SHP77 treated with DMSO at 0.1 percent for 48 hours (cell line): ENCODE measurements at regions not wholly inside any gene's neighbourhood (a gene's known extent, or its start where the extent isn't known, plus 50 kb on each side); places are given as distances from the start of the nearest gene placed in this dataset.
"Not testable (repeated sequence)": the region's sequence is repeated elsewhere in the genome, so short reads cannot be mapped to it uniquely, and the experiment has no call there.

Experiments used
- DNase-seq: peaks from one replicate; lab custom pipeline; 2025; lab: John Stamatoyannopoulos, UW

DNA sequence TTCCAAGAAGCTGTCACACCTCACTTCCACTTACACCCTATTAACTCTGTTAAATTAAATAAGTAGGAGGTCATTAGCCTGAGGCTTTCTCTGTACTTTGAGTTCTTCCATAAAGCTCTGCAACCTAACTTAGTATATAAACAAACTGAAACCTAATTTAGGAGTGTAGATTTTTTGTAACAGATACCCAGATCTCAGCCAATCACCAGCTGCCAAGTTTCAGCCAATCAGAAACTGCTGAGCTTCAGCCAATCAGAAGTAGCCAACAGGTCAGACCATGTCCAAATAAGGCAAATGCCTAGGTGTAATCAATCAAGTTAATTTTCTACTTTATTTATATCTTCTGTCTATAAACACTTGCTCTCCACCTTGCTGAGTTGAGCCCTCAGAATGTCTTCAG, 142.7 kb upstream of the SULF2 start:
- DNase-seq: no peak

DNA sequence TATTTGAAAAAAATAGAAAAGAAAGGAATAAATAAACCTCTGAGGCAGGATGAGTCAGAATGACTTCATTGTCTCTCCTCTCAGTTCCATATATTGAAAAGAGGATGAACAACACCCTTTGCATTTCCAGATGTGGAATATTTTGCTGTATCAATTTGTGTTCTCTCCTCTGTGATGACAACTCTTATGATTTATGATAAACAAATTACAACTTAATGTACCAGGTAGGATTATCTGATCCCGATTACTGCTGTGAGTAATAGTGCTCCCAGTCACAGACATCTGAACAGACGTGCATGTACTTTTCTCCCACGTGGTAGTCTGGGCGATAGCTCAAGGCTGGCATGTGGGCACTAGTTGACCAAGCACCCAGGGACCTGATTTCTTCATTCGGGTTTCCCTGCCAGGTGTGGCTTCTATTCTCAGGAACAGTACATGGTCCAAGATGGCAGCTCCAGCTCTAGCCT, 142.1 kb upstream of the SULF2 start:
- no peak for DNase-seq

DNA sequence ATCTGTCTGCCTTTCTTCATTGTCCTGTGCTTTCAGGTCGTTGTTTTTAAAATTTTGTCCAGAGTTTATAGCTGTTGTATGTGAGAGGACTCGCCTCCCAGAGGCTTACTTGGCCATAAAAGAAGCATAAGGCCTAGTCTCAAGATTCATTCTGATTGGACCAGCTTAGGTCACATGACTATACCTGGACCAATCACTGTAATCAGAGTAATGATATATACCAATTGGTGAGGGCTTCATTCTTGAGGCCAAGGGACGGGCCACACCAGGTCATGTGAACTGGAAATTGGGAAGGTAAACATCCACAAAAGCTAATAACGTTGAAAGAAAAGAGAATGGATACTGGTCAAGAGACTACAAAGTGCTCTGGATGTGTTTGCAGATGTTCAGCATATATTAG, 141.4 kb upstream of the SULF2 start:
- DNase-seq: no peak

DNA sequence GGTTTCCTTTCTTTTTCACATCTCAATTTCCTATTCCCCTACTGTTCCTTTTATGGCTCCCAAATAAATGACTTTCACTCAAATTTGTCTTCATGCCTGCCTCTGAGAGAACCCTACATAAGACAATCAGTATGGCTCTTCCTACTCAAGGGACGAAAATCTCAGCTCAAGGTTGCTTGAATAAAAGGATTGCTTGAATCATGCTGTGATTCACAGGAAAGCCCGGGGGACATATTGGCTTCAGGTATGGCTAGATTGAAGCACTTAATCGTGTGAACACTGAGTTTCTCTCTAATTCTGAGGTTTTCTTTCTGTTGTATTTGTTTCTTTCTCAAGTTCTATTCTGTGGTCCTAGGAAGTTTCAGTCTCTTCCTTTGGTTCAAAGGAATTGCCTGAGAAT, 140.3 kb upstream of the SULF2 start:
- no peak for DNase-seq

DNA sequence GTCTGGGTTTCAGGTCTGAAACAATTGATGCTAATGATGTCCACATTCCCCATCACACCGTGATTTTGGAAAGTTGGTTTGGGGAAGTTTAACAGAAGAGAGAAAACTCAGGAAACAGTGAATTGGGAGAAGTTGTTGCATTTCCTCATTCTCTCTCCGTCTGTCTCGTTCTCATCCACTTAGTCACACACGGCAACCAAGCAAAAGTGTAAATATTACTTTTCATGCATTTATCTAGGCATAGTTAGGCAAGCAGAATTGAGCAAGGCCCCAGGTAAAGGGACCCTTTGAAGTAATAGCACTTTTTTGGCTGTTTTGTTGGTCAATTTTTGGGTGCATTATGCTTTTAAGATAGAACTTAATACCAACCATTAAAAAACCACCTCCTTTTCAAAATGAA, 137.0 kb upstream of the SULF2 start:
- no peak for DNase-seq

DNA sequence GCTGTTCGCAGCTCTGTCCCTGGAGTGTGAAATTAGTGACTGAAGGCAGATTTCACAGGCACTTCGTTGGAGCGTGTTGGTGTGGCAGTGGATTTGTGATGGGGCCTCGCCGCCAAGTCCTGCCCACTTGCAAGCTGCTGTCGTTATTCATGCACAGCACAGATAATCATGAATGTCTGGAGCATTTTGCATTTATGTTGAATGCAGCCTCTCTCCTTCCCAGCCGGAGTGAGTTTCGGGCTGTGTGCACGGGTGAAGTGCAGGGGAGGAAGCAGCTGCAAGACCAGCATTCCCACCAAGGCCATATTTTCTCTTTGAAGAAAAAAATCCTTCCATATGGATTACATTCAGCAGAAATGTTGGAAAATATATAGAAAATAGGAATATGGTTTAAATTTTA, 136.5 kb upstream of the SULF2 start:
- not testable (repeated sequence) for DNase-seq

DNA sequence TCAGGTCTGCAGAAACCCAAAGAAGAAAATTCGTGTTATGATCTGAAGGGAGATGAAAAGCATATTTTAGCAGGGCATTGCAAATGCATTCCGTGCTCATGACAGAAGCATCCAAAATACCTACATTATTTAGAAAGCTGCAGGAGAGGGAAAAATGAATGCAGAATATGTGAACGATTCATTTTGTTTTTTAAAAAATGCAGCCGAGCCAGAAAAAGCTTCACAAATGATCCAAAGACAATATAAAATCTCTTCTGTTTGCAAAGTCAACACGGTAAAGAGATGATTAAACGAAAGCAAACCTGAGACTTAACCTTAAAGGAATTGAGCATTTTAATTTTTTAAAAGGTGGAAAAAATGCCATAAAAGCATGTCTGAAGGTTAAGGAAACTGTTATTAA, 136.1 kb upstream of the SULF2 start:
- no peak for DNase-seq

DNA sequence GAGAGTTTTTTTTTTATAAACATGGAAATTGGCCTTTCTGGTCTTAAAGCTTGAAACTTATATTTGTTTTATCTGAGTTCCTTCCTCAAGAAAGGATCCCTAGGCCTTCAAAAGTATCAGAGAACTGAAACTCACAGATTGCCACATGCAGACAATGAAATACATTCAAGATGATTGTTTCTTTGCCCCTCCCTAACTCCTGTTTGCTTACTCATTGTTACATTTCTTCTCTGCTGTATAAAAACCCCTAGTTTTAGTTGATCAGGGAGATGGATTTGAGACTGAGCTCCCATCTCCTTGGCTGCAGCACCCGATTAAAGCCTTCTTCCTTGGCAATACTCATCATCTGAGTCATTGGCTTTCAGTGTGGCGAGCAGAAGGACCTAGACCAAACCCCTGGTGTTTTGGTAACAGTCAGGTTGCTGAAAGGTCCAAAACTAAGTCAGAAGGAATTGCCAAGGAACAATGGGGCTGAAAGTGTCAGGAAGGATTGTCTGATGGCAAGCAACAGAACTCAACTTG, 132.3 kb upstream of the SULF2 start:
- DNase-seq: no peak

DNA sequence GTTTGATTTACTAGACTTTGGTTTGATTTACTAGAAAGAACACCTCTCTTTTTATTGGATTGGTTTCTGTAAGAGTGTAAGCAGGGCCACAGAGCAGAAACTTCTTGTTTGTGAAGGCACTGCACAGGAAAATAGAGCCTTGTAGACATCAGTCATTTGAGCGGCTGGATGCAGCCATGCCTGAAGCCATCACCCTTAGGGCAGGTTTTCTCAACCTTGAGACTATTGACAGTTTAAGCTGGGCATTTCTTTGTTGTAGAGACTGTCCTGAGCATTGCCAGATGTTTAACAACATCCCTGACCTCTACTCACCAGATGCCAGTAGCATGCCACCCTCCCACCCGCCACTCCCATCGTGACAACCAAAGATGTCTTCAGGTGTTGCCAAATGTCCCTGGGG, 130.2 kb upstream of the SULF2 start:
- DNase-seq: no peak

DNA sequence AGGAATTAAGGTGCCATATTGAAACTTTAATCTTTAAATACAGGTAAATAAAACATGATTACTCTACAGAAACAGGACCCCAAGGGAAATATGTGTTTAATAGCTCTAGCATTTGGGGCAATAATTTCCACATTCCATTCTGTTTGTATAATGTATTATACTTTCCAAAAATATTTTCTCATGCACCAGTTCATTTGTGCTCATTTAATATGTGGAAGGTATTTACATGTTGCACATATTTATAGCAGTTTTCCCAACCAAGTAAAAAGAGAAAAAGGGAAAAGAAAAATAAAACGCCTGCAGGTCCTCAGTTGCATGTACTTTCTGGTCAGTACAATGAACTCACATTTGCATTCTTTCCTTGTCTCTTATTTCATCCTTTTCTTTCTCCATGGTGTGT, 129.5 kb upstream of the SULF2 start:
- no peak for DNase-seq

DNA sequence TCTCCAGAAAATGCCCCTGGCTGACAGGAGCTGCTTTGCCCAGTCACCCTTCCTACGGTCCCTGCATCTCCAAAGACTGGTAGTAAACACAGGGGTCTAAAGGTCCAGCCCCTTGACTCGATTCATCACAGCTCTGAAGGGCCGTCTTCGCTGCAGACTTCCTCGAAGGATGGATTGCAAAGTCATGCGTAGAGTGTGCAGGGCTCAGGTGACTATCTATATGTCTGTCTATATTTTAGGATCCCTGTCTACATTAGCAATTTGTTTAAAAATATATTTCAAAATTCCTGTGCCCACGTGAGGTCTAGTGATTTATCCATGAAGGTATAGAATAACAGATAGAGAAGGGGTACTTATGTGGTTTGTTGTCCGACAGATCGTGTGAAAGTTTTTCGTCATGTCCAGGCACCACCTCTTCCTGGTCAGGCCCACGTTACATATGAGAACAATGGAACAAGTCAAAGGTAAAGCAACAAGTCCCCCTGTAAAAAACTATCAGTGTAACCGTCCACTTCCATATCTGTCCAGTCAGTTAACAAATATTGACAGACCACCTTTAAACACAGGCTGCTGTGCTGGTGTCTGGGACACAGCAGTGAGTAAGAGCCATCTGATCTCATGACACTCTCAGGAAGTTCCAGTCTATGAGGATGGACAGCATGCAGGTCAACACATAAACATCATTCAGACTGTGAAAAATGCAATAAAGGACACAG, 127.7 kb upstream of the SULF2 start:
- DNase-seq: not testable (repeated sequence)

DNA sequence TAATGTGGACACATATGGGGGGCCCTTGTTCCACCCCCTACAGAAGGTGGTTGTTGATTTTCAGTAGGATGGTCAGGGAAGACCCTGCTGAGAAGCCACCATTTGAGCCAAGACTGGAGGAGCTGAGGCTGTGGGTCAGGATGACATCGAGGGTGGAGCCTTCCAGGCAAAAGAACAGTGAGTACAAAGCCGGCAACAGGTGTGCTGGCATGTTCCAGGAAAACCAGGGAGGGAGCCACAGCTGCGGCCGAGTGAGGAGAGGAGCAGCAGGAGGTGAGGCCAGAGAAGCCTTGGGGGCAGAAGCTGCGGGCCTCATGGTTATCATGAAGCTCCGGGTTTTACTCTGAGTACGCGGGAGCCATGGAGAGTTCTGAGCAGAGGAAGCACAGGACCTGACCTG, 126.9 kb upstream of the SULF2 start:
- not testable (repeated sequence) for DNase-seq

DNA sequence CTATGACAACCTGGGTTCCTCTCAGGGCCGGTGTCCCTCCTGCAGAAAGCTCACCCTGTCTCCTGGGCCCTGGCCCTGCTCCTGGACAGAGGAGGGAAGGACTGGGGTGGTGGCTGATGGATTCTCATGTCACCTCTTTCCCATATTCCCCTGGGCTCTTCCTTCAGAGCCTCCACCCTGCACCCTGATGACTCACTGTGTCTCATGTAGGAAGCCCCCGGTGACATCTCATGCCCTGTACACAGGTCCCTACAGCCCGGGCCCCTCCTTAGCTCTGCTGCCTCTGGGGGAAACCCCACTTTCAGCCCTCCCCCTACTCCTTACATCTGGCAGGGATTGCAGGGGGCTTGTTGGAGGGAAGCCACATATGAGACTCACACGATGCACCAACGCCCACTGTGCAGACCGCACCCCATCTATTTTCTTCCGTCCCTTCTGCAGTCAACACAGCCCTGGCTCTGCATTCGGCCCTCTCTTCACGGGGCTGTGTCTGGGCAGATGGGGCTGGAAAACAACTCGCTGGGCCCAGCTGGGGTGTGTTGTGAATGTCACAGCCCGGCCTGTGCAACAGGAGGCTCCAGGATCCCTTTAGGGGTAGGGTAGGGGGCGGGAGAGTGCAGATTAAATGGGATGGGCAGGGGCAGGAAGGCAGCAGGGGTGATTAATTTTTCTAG, 124.6 kb upstream of the SULF2 start:
- DNase-seq: not testable (repeated sequence)

DNA sequence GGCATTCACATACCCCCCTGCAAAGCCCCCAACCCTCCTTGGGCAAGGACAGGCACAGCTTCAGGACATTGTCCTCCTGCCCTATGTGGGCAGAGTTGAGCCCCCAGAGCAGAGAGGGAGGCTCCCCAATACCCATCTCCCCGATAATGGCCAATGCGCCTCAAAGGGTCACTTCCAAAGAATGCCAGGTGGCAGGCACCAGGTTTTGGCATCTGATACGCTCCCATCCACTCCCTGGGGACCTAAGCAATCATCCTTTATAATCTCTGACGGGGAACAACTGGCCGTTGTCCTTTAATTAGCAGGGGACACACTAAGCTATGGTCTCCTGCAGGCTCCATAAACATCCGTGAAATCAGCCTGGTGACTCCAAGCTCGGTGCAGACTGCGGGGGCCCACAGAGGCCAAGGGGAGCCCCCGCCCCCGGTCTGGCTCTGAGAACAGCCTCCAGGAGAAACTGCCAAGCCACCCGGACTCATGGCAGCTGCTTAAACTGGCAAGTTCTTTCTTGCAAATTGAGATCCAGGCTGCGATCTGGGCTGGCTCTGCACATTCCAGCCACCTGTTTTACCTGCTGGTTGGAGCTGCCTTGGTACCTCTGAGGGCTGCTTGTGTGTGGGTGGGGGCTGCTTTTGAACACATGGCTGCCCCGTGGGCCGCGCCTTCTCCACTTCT, 123.2 kb upstream of the SULF2 start:
- DNase-seq: not testable (repeated sequence)

DNA sequence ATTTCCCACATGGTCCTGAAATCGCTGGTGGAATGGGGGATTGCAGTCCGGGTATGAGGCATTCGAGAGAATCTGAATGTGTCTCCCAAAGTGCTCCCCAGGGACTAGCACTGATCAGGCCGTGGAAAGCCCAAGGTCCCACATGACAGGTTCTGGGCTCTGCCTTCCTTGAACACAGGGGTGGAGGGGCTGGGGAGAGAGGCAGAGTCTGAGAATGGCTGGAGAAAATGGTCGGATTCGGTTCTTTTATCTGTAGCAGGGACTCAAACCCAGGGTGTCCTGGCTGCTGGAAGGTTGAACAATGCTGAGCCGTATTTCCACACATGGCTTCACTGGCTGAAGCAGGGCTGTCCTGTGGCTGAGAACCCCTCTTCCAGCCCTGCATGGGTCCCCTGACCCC, 122.7 kb upstream of the SULF2 start:
- not testable (repeated sequence) for DNase-seq

DNA sequence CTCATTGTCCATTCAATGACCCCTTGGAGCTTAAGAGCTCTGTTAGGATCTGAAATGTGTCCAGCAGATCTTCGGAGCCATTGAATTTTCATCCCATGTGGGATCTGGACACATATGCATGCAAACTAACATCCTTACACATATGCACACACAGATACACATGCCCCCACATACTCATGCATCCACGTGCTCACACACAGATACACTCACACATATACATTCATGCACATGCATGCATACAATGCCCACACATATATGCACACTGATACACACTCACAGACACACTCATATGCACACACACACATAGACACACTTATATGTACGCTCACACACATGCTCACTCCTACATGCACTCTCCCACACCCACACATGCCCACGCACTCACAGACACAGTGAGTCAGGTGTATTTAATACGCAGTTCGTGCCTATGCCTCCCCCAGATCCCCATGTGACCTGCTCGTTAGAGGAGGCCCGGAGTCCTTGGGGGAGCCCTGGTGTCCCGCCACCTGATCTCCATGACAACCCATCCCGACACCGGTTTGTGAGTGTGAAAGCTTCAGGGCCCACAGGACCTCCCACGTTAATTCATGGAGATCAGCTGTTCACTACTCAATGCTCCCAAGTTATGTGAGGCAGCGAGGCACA, 121.9 kb upstream of the SULF2 start:
- DNase-seq: no peak

DNA sequence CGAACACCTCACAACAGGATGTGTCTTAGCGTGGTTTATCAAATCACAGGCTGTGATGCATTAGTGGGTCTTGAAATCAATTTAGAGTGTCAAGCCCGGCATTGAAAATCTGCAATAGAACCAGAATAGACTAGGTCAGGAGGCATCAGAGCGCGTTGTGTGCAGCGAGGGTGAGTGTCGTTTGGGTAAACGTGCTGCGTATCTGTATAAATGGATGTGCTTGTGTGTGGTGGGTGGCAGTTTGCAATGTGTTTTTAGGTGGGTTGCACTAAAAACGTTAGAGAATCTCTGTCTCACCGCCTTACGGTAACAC, 121.0 kb upstream of the SULF2 start:
- no peak for DNase-seq

DNA sequence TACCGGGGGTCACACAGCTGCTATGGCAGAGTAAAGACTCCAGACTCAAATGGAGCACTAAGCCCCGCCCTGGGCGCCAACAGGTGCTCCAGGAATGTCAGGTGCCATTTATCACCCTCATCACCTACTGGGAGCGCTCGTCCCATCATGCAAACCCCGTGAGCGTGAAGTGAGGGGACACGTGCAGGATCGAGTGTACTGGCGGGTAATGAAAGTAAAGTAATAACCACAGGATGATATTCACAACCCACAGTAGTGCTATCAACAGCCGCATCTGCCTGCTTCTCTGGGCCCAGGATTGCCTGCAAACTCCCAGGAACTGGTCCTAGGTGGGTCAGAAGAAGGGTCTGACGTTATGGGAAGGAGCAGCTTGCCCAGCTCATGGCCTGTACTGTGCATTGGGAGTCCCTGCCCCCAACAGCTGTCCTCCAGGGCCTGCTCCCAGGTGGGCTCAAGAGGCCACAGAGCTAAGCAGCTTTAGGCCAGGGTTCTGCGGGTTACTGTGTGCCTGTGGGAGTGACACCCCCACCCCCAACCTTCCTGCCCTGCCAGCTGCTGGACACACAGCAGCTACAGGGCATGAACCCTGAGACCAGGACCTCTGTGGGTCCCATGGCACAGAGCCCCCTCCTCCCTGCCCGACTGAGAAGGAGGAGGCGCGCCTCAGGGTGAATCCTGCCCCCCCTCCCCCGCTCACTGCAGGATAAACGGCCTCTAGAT, 120.5 kb upstream of the SULF2 start:
- DNase-seq: no peak

DNA sequence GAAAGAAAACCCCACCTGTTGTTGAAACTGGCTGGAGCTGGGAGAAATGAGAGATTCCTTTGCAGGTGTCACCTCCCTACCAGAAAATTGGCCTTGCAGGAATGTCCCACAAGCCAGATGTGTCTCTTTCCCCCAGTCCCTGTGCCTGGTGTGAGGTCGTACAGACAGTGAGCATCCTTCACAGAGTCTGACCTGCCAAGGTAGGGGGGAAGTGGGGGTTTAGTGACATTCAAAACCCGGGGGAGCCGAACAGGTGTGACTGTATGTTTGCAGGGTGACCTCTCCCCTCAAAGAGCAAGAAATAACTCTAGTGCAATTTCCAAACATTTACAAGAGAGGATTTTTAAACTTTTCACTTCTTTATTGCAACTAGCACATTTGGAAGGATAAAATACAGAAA, 117.7 kb upstream of the SULF2 start:
- not testable (repeated sequence) for DNase-seq

DNA sequence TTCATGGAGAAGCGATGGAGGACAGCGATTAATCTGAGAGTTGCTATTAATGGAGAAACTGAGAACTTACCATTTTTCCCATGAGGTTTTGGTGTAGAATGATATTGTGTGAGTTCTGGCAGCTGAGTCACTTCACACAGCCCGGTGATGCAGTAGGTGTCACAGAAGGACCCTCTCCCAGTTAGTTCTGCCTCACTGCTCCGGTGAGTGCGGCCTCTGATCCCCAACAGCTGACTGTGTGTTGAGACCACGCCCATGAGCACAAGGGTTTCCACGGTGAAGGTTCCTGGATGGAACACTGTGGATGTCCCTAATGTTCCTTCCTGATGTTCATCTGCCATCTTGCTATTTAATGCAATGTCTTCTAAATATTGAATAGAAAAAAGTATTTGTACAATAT, 114.0 kb upstream of the SULF2 start:
- not testable (repeated sequence) for DNase-seq

DNA sequence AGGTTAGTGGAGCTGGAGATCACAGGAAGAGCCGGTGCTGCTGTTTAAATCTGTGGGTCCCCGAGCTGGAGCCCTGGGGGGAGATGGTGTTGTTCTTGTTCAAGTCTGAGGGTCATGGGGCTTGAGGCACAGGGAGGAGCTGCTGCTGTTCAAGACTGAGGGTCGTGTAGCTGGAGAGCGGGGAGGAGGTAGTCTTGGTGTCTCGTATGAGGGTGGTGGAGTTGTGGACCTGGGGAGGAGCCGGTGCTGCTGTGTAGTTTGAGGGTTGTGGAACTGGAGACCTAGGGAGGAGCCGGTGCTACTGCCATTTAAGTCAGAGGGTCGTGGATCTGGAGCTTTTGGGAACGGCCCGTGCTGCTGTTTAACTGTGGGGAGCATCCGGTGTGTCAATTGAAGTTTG, 112.2 kb upstream of the SULF2 start:
- no peak for DNase-seq

DNA sequence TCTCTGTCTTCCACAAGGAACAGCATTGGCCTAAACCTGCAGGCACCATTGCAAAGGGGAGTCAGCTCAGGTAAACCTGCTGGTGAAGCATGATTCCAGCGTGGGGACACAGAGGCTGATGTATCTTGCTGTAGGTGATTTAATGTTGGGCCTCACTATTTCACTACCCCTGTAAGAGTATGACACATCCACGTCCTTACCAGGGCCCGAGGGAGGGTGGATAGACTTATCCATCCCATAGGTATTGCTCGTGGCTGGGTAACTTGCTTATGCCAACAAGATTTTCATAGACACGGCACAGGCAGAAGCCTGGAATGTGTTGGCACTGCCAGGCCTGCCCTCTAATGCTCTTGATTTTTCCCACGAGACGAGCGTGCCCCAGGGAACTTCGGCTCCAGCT, 107.4 kb upstream of the SULF2 start:
- not testable (repeated sequence) for DNase-seq
